ENCODE measurements at regions not wholly inside any gene's neighbourhood (a gene's known extent, or its start where the extent isn't known, plus 50 kb on each side); places are given as distances from the start of the nearest gene placed in this dataset.

GRCh38 chr18:22608847-22609246 lies 191.1 kb upstream of the CTAGE1 start:
- Histone ChIP-seq H3K4me3 (no peak overlapping the region), H3K27ac (ENCODE audit: control insufficient read depth, insufficient read depth) (no peak overlapping the region), H3K36me3 (ENCODE audit: control insufficient read depth in 2 of 2, insufficient read depth in 2 of 2, low read length in 1 of 2) (no peaks in the 10 kb centered on the region), H2AFZ (ENCODE audit: control insufficient read depth, low read depth, low read length) (no peak overlapping the region), H3K79me2 (ENCODE audit: control insufficient read depth, insufficient read depth, low read length) (no peaks in the 10 kb centered on the region), H3K4me1 (ENCODE audit: control insufficient read depth, insufficient read depth, low read length) (no peaks in the 10 kb centered on the region), H3K27me3 (replicated peaks in 1 of 2; ENCODE audit: control insufficient read depth in 2 of 2, insufficient read depth in 2 of 2, low read length in 1 of 2) (no peaks in the 10 kb centered on the region; a peak in 2 of 4 replicates), H4K20me1 (ENCODE audit: control insufficient read depth, insufficient read depth) (no peaks in the 10 kb centered on the region), H3K4me2 (ENCODE audit: control insufficient read depth, insufficient read depth) (no peak overlapping the region), H3K9ac (ENCODE audit: control insufficient read depth, insufficient read depth, low read length) (no peak overlapping the region), H3K9me3 (replicated peaks; ENCODE audit: control insufficient read depth, insufficient read depth, low read length) (no peaks in the 10 kb centered on the region)
- ChIA-PET RAD21 (ENCODE audit: unreplicated experiment) (no interaction called here), CTCF (interaction anchor here (0.6 kb wide), 1 partner anchor 1337 kb away, joined by 4 read pairs; no protein-coding TSS in a partner anchor), SMC1A (ENCODE audit: uncharacterized antibody, unreplicated experiment) (no interaction called here), POLR2A (no interaction called here)
- ATAC-seq (no peak), DNase-seq (ENCODE audit: low read depth, low spot score) (no peak), FAIRE-seq (no peak)
- intact Hi-C loops (cut with micrococcal nuclease; ENCODE audit: unreplicated experiment) = loop anchor here (5.0 kb wide), 1 partner anchor 93 kb away; no protein-coding TSS in a partner anchor
- no peak for TF ChIP-seq EGR1 (IDR thresholded peaks at IDR 0.05; ENCODE audit: borderline replicate concordance in 1 of 2, low read depth in 2 of 2, low read length in 2 of 2)
- no peak for TF ChIP-seq MLLT1 (IDR thresholded peaks at IDR 0.05)
- no peak for TF ChIP-seq MXI1 (IDR thresholded peaks at IDR 0.05; ENCODE audit: low read depth, low read length)
- no peak for TF ChIP-seq STAT1 (conservative IDR thresholded peaks at IDR 0.05)
- TF ChIP-seq ZNF592 (IDR thresholded peaks at IDR 0.05) = no peak
- in situ Hi-C loops (cut with MboI) = loop anchor here (25.0 kb wide), 1 partner anchor 103 kb away; no protein-coding TSS in a partner anchor
- WGBS (ENCODE audit: insufficient coverage, insufficient replicate concordance, low lambda C conversion rate, missing lambda C conversion rate) = 0% methylated on average over 1 of the region's 1 CpG
- no TSS peak for BruUV-seq (replicated peaks)

Data from GM12878 (cell line).